H1 (cell line): ENCODE measurements at regions not wholly inside any gene's neighbourhood (a gene's known extent, or its start where the extent isn't known, plus 50 kb on each side); places are given as distances from the start of the nearest gene placed in this dataset.

ENCODE experiments used
- CTCF ChIA-PET: fragments of 300-600 bp; sonication (Branson Sonifier 250); formaldehyde crosslinking; loops from one replicate; lab custom pipeline; 2021; ENCODE audit not compliant: partially characterized antibody; lab: Charles Lee
- POLR2A ChIA-PET: fragments of 300-600 bp; sonication (Branson Sonifier 250); formaldehyde crosslinking; loops from one replicate; lab custom pipeline; 2021; ENCODE audit warnings: inconsistent platforms; ENCODE audit not compliant: partially characterized antibody; lab: Charles Lee
- DNase-seq, 2 experiments: peaks; one replicate each; pipeline versions ENCODE4 v3.0.0 to v3.0.0-alpha.2; 2010 to 2022; ENCODE audit warnings: low spot score in 2 of 2, low read depth in 1 of 2, mixed read lengths in 1 of 2
- FAIRE-seq: peaks from 2 replicates; lab custom pipeline; 2011; peaks lifted over from hg19 to GRCh38; lab: Jason Lieb, UNC
- H2AFZ ChIP-seq: 2 replicates; pipeline ENCODE4 v1.8.1; 2012; ENCODE audit warnings: low read length, inconsistent platforms
- H2AK5ac ChIP-seq: 2 replicates; pipeline ENCODE4 v1.6.1; 2013; ENCODE audit warnings: low read depth, low read length
- H2BK120ac ChIP-seq: replicated peaks from 2 replicates; pipeline ENCODE3; 2013; ENCODE audit warnings: low read depth, low read length, inconsistent platforms
- H2BK12ac ChIP-seq: 2 replicates; pipeline ENCODE4 v1.6.1; 2013; ENCODE audit warnings: low read depth, low read length
- H2BK15ac ChIP-seq: 2 replicates; pipeline ENCODE4 v1.6.1; 2013; ENCODE audit warnings: low read length
- H2BK20ac ChIP-seq: 2 replicates; pipeline ENCODE4 v1.6.1; 2013; ENCODE audit warnings: low read length
- H2BK5ac ChIP-seq: 2 replicates; pipeline ENCODE4 v1.6.1; 2013; ENCODE audit warnings: low read depth, low read length
- H3K14ac ChIP-seq: 2 replicates; pipeline ENCODE4 v1.6.1; 2013; ENCODE audit warnings: inconsistent platforms; ENCODE audit not compliant: insufficient read length
- H3K18ac ChIP-seq: 2 replicates; pipeline ENCODE4 v1.6.1; 2013; ENCODE audit warnings: low read length; ENCODE audit errors: extremely low read depth
- H3K23ac ChIP-seq: 2 replicates; pipeline ENCODE4 v1.6.1; 2013; ENCODE audit warnings: inconsistent platforms; ENCODE audit not compliant: insufficient read length
- H3K23me2 ChIP-seq: 2 replicates; pipeline ENCODE4 v1.6.1; 2013; ENCODE audit warnings: low read depth, low read length
- H3K27ac ChIP-seq: 2 replicates; pipeline ENCODE4 v1.6.1; 2011; ENCODE audit warnings: low read depth, low read length, inconsistent platforms
- H3K27me3 ChIP-seq, 4 experiments: replicated peaks in 1 of 4; 1 replicate in 1 of 4; 2 replicates in 3 of 4; pipeline versions ENCODE4 v1.6.1 to v1.8.1; 2011 to 2013; ENCODE audit warnings: low read length in 3 of 4, mild to moderate bottlenecking in 3 of 4, inconsistent platforms in 2 of 4, mixed read lengths in 2 of 4, moderate library complexity in 1 of 4; ENCODE audit not compliant: control insufficient read depth in 3 of 4, insufficient read depth in 3 of 4; ENCODE audit errors: extremely low read depth in 1 of 4
- H3K36me3 ChIP-seq, 4 experiments: 2 replicates each; pipeline versions ENCODE4 v1.6.1 to v1.8.1; 2011 to 2013; ENCODE audit warnings: mild to moderate bottlenecking in 4 of 4, low read length in 3 of 4, moderate library complexity in 2 of 4, control low read depth in 1 of 4, inconsistent platforms in 1 of 4; ENCODE audit not compliant: insufficient read depth in 4 of 4, control insufficient read depth in 2 of 4
- H3K4ac ChIP-seq: replicated peaks from 2 replicates; pipeline ENCODE3; 2013; ENCODE audit warnings: low read length, low read depth, mixed read lengths, inconsistent platforms; ENCODE audit not compliant: insufficient read length
- H3K4me1 ChIP-seq, 4 experiments: replicated peaks in 1 of 4; 1 replicate in 1 of 4; 2 replicates in 3 of 4; pipeline versions ENCODE4 v1.6.1 to v1.8.1; 2011 to 2013; ENCODE audit warnings: low read length in 3 of 4, inconsistent platforms in 2 of 4, mixed read lengths in 1 of 4; ENCODE audit not compliant: insufficient read depth in 4 of 4, control insufficient read depth in 3 of 4
- H3K4me2 ChIP-seq, 2 experiments: 2 replicates each; pipeline versions ENCODE4 v1.6.1 to v1.8.1; 2011 to 2013; ENCODE audit warnings: low read depth in 2 of 2, low read length in 2 of 2, control low read depth in 1 of 2, inconsistent platforms in 1 of 2, mild to moderate bottlenecking in 1 of 2; ENCODE audit not compliant: insufficient read depth in 1 of 2
- H3K4me3 ChIP-seq, 4 experiments: fragments of 200-600, 300-600 bp in 1 of 4; sonication (generic), shearing (Covaris generic), sonication (Bioruptor Twin) in 1 of 4; 2 replicates each; pipeline versions ENCODE4 v1.5.1 to v1.8.1; 2011 to 2016; ENCODE audit warnings: low read length in 4 of 4, low read depth in 3 of 4, control low read depth in 2 of 4, inconsistent platforms in 2 of 4, mild to moderate bottlenecking in 2 of 4, mixed read lengths in 1 of 4, moderate library complexity in 1 of 4; ENCODE audit not compliant: insufficient read depth in 2 of 4; ENCODE audit errors: extremely low read depth in 1 of 4
- H3K56ac ChIP-seq: replicated peaks from 2 replicates; pipeline ENCODE3; 2013; ENCODE audit warnings: low read depth, mild to moderate bottlenecking, mixed read lengths, low read length, inconsistent platforms; ENCODE audit not compliant: insufficient read length
- H3K79me1 ChIP-seq: 2 replicates; pipeline ENCODE4 v1.6.1; 2013; ENCODE audit warnings: low read depth, low read length, control low read depth
- H3K79me2 ChIP-seq, 2 experiments: 2 replicates each; pipeline versions ENCODE4 v1.6.1 to v1.8.1; 2012 to 2013; ENCODE audit warnings: low read length in 2 of 2, mild to moderate bottlenecking in 2 of 2, inconsistent platforms in 1 of 2; ENCODE audit not compliant: insufficient read depth in 2 of 2, control insufficient read depth in 1 of 2
- H3K9ac ChIP-seq, 4 experiments: replicated peaks in 1 of 4; 1 replicate in 1 of 4; 2 replicates in 3 of 4; pipeline versions ENCODE4 v1.6.1 to v1.8.1; 2011 to 2013; ENCODE audit warnings: low read depth in 3 of 4, low read length in 3 of 4, control low read depth in 2 of 4, mild to moderate bottlenecking in 2 of 4, moderate library complexity in 2 of 4, inconsistent platforms in 1 of 4; ENCODE audit errors: extremely low read depth in 1 of 4
- H3K9me3 ChIP-seq, 2 experiments: 2 replicates each; pipeline versions ENCODE4 v1.6.1 to v1.8.1; 2012 to 2013; ENCODE audit warnings: mild to moderate bottlenecking in 2 of 2, moderate library complexity in 2 of 2, control low read depth in 1 of 2, inconsistent platforms in 1 of 2, low read depth in 1 of 2, low read length in 1 of 2, mixed read lengths in 1 of 2; ENCODE audit not compliant: insufficient read depth in 2 of 2
- H4K20me1 ChIP-seq, 2 experiments: replicated peaks in 1 of 2; 2 replicates each; pipeline versions ENCODE3 to v1.8.1; 2011 to 2013; ENCODE audit warnings: inconsistent platforms in 2 of 2, low read length in 2 of 2, mild to moderate bottlenecking in 1 of 2; ENCODE audit not compliant: insufficient read depth in 2 of 2, control insufficient read depth in 1 of 2
- H4K5ac ChIP-seq: 2 replicates; pipeline ENCODE4 v1.6.1; 2013; ENCODE audit warnings: low read length, low read depth, mixed read lengths, inconsistent platforms; ENCODE audit not compliant: insufficient read length
- H4K8ac ChIP-seq: 2 replicates; pipeline ENCODE4 v1.8.0; 2013; ENCODE audit warnings: mild to moderate bottlenecking, moderate library complexity, low read length, inconsistent platforms; ENCODE audit not compliant: insufficient read depth; ENCODE audit errors: extremely low read depth
- H4K91ac ChIP-seq: replicated peaks from 2 replicates; pipeline ENCODE3; 2013; ENCODE audit warnings: low read length, mixed read lengths, inconsistent platforms; ENCODE audit not compliant: insufficient read length
- BACH1 ChIP-seq: IDR thresholded peaks from 2 replicates; pipeline ENCODE4 v1.6.1; 2012; ENCODE audit warnings: low read length, improper control_type of control experiment
- BRCA1 ChIP-seq: IDR thresholded peaks from 2 replicates; pipeline ENCODE4 v1.6.1; 2012; ENCODE audit warnings: low read depth, low read length, improper control_type of control experiment
- CHD2 ChIP-seq: IDR thresholded peaks from 2 replicates; pipeline ENCODE4 v1.6.1; 2012; ENCODE audit warnings: low read length, improper control_type of control experiment
- CREB1 ChIP-seq: IDR thresholded peaks from 2 replicates; pipeline ENCODE4 v1.6.1; 2012; ENCODE audit warnings: inconsistent platforms
- WGBS, 2 experiments: shearing (Covaris generic) in 1 of 2; methylation state at CpG; one replicate each; pipeline versions ENCODE4 v1.1.6 to v1.1.7; 2013 to 2015; ENCODE audit warnings: low lambda C conversion rate in 2 of 2, mixed read lengths in 2 of 2, inconsistent platforms in 1 of 2, low coverage in 1 of 2, missing lambda C conversion rate in 1 of 2; ENCODE audit not compliant: insufficient replicate concordance in 2 of 2, insufficient coverage in 1 of 2, insufficient read length in 1 of 2; ENCODE audit errors: extremely low coverage in 1 of 2, missing lambda C conversion rate in 1 of 2; 5-methylcytosine and 5-hydroxymethylcytosine counted together
- TF ChIP-seq, protein P1 (sequence below): IDR thresholded peaks from 2 replicates; pipeline ENCODE4 v1.6.1; 2012; ENCODE audit warnings: inconsistent platforms

- no peak overlapping the region for H2AK5ac ChIP-seq
- no peak overlapping the region for H4K5ac ChIP-seq
- H3K14ac ChIP-seq: no peak overlapping the region
- no peaks in the 10 kb centered on the region for H3K27me3 ChIP-seq
- no peaks in the 10 kb centered on the region for H4K20me1 ChIP-seq
- TF ChIP-seq BACH1 (no peak), CHD2 (no peak), CREB1 (no peak), BRCA1 (no peak)
- TF ChIP-seq, protein P1, sequence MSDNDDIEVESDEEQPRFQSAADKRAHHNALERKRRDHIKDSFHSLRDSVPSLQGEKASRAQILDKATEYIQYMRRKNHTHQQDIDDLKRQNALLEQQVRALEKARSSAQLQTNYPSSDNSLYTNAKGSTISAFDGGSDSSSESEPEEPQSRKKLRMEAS: no peak
- 93% methylated on average over 19 of the region's 19 CpGs; no CpG with 5 or more reads in 1 of the 2 experiments for WGBS, 2 experiments
- peak overlapping the region; percentile 81; the same call in 1 of the 2 replicates for H2AFZ ChIP-seq
- POLR2A ChIA-PET: no interaction called here
- no peak overlapping the region for H4K8ac ChIP-seq
- no peak overlapping the region for H4K91ac ChIP-seq
- no peak overlapping the region for H3K9ac ChIP-seq
- H2BK12ac ChIP-seq: no peak overlapping the region
- H2BK20ac ChIP-seq: no peak overlapping the region
- no peak overlapping the region for H2BK5ac ChIP-seq
- CTCF ChIA-PET: no interaction called here
- 0 out of 4 replicates have a peak overlapping the region, but pooled peaks of 1 of the 2 experiments have one; percentile 0 for H3K4me2 ChIP-seq
- H3K36me3 ChIP-seq: no peaks in the 10 kb centered on the region
- no peaks in the 10 kb centered on the region for H3K79me1 ChIP-seq
- no peak for DNase-seq
- no peak overlapping the region for H2BK15ac ChIP-seq
- no peak overlapping the region for H3K23ac ChIP-seq
- H3K18ac ChIP-seq: no peak overlapping the region
- no peaks in the 10 kb centered on the region; a peak in 1 of 7 replicates for H3K4me1 ChIP-seq
- no peak overlapping the region for H3K4me3 ChIP-seq
- no peaks in the 10 kb centered on the region for H3K79me2 ChIP-seq
- no peaks in the 10 kb centered on the region for H3K9me3 ChIP-seq
- H3K4ac ChIP-seq: no peak overlapping the region
- FAIRE-seq: no peak
- no peak overlapping the region for H3K56ac ChIP-seq
- H3K23me2 ChIP-seq: no peaks in the 10 kb centered on the region
- no peak overlapping the region for H3K27ac ChIP-seq
- H2BK120ac ChIP-seq: no peak overlapping the region
These were observed 162.4 kb upstream of the TUT7 start for GRCh38 chr9:86516564-86516963.
